ENCODE measurements at regions not wholly inside any gene's neighbourhood (a gene's known extent, or its start where the extent isn't known, plus 50 kb on each side); places are given as distances from the start of the nearest gene placed in this dataset.

DNA sequence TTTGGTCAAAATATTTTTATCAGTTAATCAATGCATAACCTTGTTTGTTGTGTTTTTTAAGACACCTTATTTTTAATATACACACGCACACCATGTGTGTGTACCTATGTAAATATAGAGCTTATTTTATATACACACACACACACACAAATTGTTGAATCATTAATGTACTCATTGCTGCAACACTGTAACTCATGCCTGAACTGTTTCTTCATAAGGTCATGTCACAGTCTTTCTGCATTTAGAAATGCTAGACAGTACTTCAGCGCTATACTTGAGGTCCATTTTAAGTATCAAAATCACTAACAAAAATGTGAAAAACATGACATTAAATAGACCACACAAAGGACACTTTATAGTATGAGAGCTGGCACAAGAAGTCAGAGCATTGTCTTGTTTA is 589.4 kb downstream of the SI start:
- TF ChIP-seq, protein P1, sequence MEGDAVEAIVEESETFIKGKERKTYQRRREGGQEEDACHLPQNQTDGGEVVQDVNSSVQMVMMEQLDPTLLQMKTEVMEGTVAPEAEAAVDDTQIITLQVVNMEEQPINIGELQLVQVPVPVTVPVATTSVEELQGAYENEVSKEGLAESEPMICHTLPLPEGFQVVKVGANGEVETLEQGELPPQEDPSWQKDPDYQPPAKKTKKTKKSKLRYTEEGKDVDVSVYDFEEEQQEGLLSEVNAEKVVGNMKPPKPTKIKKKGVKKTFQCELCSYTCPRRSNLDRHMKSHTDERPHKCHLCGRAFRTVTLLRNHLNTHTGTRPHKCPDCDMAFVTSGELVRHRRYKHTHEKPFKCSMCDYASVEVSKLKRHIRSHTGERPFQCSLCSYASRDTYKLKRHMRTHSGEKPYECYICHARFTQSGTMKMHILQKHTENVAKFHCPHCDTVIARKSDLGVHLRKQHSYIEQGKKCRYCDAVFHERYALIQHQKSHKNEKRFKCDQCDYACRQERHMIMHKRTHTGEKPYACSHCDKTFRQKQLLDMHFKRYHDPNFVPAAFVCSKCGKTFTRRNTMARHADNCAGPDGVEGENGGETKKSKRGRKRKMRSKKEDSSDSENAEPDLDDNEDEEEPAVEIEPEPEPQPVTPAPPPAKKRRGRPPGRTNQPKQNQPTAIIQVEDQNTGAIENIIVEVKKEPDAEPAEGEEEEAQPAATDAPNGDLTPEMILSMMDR (IDR thresholded peaks at IDR 0.05) = no peak
- TF ChIP-seq POLR2A (IDR thresholded peaks at IDR 0.05) = no peak
